PFSK-1 (cell line): ENCODE measurements at regions not wholly inside any gene's neighbourhood (a gene's known extent, or its start where the extent isn't known, plus 50 kb on each side); places are given as distances from the start of the nearest gene placed in this dataset.

ENCODE experiments used
- FOXP2 ChIP-seq: optimal IDR thresholded peaks from 2 replicates; pipeline ENCODE3; 2011; ENCODE audit warnings: borderline replicate concordance, control low read depth, inconsistent platforms; ENCODE audit not compliant: insufficient read depth; ENCODE audit errors: extremely low read length, extremely low read depth
- POLR2AphosphoS5 ChIP-seq: IDR thresholded peaks from 2 replicates; pipeline ENCODE4 v1.6.1; 2012; ENCODE audit warnings: low read depth, mild to moderate bottlenecking, control low read depth, low read length, moderate library complexity
- SIN3A ChIP-seq: IDR thresholded peaks from 2 replicates; pipeline ENCODE4 v1.6.1; 2012; ENCODE audit warnings: mild to moderate bottlenecking, low read length, moderate library complexity, borderline replicate concordance; ENCODE audit not compliant: insufficient read depth
- TAF1 ChIP-seq: IDR thresholded peaks from 2 replicates; pipeline ENCODE4 v1.6.1; 2012; ENCODE audit warnings: low read length, control low read depth, borderline replicate concordance; ENCODE audit not compliant: insufficient read depth
- TF ChIP-seq, protein P1 (sequence below), 2 experiments: IDR thresholded peaks; 2 replicates each; pipeline versions ENCODE4 v1.6.1 to v1.8.0; 2011 to 2012; ENCODE audit warnings: low read depth in 2 of 2, low read length in 2 of 2, control low read depth in 1 of 2, inconsistent platforms in 1 of 2, mild to moderate bottlenecking in 1 of 2, moderate library complexity in 1 of 2; ENCODE audit not compliant: insufficient read depth in 1 of 2

DNA sequence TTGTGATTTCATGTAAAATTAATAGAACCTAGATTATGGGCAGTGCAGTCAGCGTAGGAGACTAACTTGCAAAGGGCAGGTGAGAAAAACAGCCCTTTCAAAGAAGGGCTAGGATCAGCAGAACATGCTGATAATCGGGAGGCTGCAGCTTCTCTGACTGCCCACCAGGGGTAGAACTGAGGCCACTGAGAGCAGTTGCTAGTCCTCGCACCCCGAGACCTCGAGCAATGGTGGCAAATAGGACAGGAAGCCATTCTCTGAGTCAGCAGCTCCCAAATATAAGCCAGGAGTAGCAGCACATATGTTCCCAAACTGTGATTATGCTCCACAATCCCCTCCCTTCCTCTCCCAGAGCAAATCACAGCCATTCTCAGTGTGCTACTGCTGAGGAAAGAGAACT, 186.5 kb downstream of the MSL3 start:
- TF ChIP-seq, protein P1, sequence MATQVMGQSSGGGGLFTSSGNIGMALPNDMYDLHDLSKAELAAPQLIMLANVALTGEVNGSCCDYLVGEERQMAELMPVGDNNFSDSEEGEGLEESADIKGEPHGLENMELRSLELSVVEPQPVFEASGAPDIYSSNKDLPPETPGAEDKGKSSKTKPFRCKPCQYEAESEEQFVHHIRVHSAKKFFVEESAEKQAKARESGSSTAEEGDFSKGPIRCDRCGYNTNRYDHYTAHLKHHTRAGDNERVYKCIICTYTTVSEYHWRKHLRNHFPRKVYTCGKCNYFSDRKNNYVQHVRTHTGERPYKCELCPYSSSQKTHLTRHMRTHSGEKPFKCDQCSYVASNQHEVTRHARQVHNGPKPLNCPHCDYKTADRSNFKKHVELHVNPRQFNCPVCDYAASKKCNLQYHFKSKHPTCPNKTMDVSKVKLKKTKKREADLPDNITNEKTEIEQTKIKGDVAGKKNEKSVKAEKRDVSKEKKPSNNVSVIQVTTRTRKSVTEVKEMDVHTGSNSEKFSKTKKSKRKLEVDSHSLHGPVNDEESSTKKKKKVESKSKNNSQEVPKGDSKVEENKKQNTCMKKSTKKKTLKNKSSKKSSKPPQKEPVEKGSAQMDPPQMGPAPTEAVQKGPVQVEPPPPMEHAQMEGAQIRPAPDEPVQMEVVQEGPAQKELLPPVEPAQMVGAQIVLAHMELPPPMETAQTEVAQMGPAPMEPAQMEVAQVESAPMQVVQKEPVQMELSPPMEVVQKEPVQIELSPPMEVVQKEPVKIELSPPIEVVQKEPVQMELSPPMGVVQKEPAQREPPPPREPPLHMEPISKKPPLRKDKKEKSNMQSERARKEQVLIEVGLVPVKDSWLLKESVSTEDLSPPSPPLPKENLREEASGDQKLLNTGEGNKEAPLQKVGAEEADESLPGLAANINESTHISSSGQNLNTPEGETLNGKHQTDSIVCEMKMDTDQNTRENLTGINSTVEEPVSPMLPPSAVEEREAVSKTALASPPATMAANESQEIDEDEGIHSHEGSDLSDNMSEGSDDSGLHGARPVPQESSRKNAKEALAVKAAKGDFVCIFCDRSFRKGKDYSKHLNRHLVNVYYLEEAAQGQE (IDR thresholded peaks at IDR 0.05; ENCODE audit: insufficient read depth in 1 of 2, low read depth in 2 of 2, low read length in 2 of 2): no peak
- TF ChIP-seq FOXP2: no peak
- TF ChIP-seq TAF1: no peak
- no peak for TF ChIP-seq POLR2AphosphoS5
- TF ChIP-seq SIN3A: no peak
